GM12892 (cell line): ENCODE measurements at regions not wholly inside any gene's neighbourhood (a gene's known extent, or its start where the extent isn't known, plus 50 kb on each side); places are given as distances from the start of the nearest gene placed in this dataset.

ENCODE experiments used
- POLR2A ChIP-seq: IDR thresholded peaks from 2 replicates; pipeline ENCODE4 v1.6.1; 2011; ENCODE audit warnings: low read depth, low read length, control low read depth
- POLR2AphosphoS5 ChIP-seq: IDR thresholded peaks from 2 replicates; pipeline ENCODE4 v1.6.1; 2011; ENCODE audit warnings: low read depth, low read length, control low read depth

- TF ChIP-seq POLR2AphosphoS5: no peak
- no peak for TF ChIP-seq POLR2A
These were observed 203.0 kb downstream of the GRIA2 start for GRCh38 chr4:157423526-157424020.
